CD4-positive, alpha-beta T cell (primary cell): ENCODE measurements at regions not wholly inside any gene's neighbourhood (a gene's known extent, or its start where the extent isn't known, plus 50 kb on each side); places are given as distances from the start of the nearest gene placed in this dataset.

Experiments
- ATAC-seq: fragments of 200-7000 bp; cut with Tn5 transposase; one replicate; pipeline ENCODE4 v1.10.0; 2022; ENCODE audit warnings: mild to moderate bottlenecking; ENCODE audit not compliant: poor library complexity
- CTCF ChIA-PET: fragments of 350-600 bp; sonication (Branson Sonifier 250); formaldehyde crosslinking; loops from one replicate; lab custom pipeline; 2021; ENCODE audit warnings: antibody characterized with exemption, inconsistent platforms; lab: Charles Lee
- POLR2A ChIA-PET: fragments of 350-600 bp; sonication (Branson Sonifier 250); formaldehyde crosslinking; loops from one replicate; lab custom pipeline; 2021; ENCODE audit warnings: antibody characterized with exemption, inconsistent platforms; lab: Charles Lee
- DNase-seq, 14 experiments: peaks; one replicate each; pipeline ENCODE4 v3.0.0-alpha.2; 2013 to 2020; ENCODE audit warnings: mixed read lengths in 2 of 14
- H3K27ac ChIP-seq, 2 donors: one replicate each; pipeline versions ENCODE4 v1.5.1 to v1.7.0; 2013; ENCODE audit warnings: low read length in 2 of 2, low read depth in 1 of 2, mild to moderate bottlenecking in 1 of 2
- H3K27me3 ChIP-seq, 2 experiments: 1 replicate in 1 of 2; 2 replicates in 1 of 2; pipeline versions ENCODE4 v1.6.1 to v1.7.0; 2013; ENCODE audit warnings: low read length in 2 of 2, control low read depth in 1 of 2, mild to moderate bottlenecking in 1 of 2, moderate library complexity in 1 of 2; ENCODE audit not compliant: insufficient read depth in 2 of 2, control insufficient read depth in 1 of 2
- H3K36me3 ChIP-seq: one replicate; pipeline ENCODE4 v1.6.1; 2013; ENCODE audit warnings: low read length, control low read depth; ENCODE audit not compliant: insufficient read depth
- H3K4me1 ChIP-seq: one replicate; pipeline ENCODE4 v1.6.1; 2013; ENCODE audit warnings: low read length, control low read depth; ENCODE audit not compliant: insufficient read depth
- H3K4me3 ChIP-seq: one replicate; pipeline ENCODE4 v1.5.1; 2013; ENCODE audit warnings: mild to moderate bottlenecking, low read length, moderate library complexity
- H3K9me3 ChIP-seq, 2 experiments: 1 replicate in 1 of 2; 2 replicates in 1 of 2; pipeline versions ENCODE4 v1.6.1 to v1.7.0; 2013; ENCODE audit warnings: low read length in 2 of 2, mild to moderate bottlenecking in 2 of 2, control low read depth in 1 of 2, moderate library complexity in 1 of 2; ENCODE audit not compliant: control insufficient read depth in 1 of 2, insufficient read depth in 1 of 2
- H3K27ac Mint-ChIP-seq: one replicate; pipeline ENCODE4 v1.8.0; 2020; ENCODE audit warnings: mixed read lengths
- H3K27me3 Mint-ChIP-seq: one replicate; pipeline ENCODE4 v1.8.0; 2021; ENCODE audit warnings: mixed read lengths
- H3K36me3 Mint-ChIP-seq: one replicate; pipeline ENCODE4 v1.8.0; 2021; ENCODE audit warnings: low read depth, mixed read lengths
- H3K4me1 Mint-ChIP-seq: one replicate; pipeline ENCODE4 v1.8.0; 2021; ENCODE audit warnings: low read depth, mixed read lengths
- H3K4me3 Mint-ChIP-seq: one replicate; pipeline ENCODE4 v1.8.0; 2020; ENCODE audit warnings: mild to moderate bottlenecking, mixed read lengths
- H3K9me3 Mint-ChIP-seq: one replicate; pipeline ENCODE4 v1.8.0; 2020; ENCODE audit warnings: mixed read lengths
- intact Hi-C, 2 experiments: fragments of 100-400 bp; cut with DNase I in 1 of 2; cut with micrococcal nuclease in 1 of 2; formaldehyde crosslinking; loops; one replicate each; pipeline versions ENCODE4 v1.15.1 to v1.9.0; 2023 to 2025; cut with DNase I, micrococcal nuclease
- TF ChIP-seq, protein P1 (sequence below): fragments of 200-600 bp; IDR thresholded peaks from one replicate; pipeline ENCODE4 v1.8.0; 2022; ENCODE audit warnings: antibody characterized with exemption, mild to moderate bottlenecking

DNA sequence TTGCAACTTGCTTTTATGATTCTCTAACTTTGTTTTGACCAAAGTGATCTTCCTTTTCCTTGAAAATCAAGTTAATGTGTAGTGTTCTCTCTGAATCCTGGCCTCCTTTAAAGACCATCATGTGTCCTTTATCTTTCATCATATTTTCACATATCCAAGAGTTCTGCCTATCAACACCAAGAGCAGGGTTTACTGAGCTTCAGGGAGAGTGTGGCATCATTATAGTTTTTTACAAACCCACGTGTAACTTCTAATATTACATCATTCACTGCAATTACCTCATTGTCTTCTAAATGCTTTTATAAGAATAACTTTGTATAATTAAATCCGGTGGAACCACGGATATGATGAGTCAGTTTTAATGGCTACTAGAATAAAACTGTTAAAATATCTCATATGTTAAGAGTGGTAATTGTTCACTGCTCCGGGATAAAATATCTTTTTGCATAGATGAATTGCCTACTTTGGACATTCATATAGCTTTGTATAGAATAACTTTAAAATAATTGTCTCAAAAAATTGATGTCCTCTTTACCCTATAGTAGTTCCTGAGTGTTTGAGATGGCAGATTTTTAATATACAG, 248.8 kb upstream of the GRM7 start:
- Histone ChIP-seq H3K4me1 (no peaks in the 10 kb centered on the region), H3K4me3 (no peak overlapping the region), H3K36me3 (no peaks in the 10 kb centered on the region), H3K27me3 (no peaks in the 10 kb centered on the region), H3K9me3 (peaks cover 0 to 2% of the 10 kb centered on the region in 2 experiments), H3K27ac (no peak overlapping the region)
- DNase-seq: no peak
- intact Hi-C loops: no loop called here
- H3K27ac Mint-ChIP-seq: no peak overlapping the region
- POLR2A ChIA-PET: no interaction called here
- TF ChIP-seq, protein P1, sequence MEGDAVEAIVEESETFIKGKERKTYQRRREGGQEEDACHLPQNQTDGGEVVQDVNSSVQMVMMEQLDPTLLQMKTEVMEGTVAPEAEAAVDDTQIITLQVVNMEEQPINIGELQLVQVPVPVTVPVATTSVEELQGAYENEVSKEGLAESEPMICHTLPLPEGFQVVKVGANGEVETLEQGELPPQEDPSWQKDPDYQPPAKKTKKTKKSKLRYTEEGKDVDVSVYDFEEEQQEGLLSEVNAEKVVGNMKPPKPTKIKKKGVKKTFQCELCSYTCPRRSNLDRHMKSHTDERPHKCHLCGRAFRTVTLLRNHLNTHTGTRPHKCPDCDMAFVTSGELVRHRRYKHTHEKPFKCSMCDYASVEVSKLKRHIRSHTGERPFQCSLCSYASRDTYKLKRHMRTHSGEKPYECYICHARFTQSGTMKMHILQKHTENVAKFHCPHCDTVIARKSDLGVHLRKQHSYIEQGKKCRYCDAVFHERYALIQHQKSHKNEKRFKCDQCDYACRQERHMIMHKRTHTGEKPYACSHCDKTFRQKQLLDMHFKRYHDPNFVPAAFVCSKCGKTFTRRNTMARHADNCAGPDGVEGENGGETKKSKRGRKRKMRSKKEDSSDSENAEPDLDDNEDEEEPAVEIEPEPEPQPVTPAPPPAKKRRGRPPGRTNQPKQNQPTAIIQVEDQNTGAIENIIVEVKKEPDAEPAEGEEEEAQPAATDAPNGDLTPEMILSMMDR: no peak
- peaks cover 5% of the 10 kb centered on the region for H3K9me3 Mint-ChIP-seq
- CTCF ChIA-PET: no interaction called here
- H3K4me1 Mint-ChIP-seq: no peaks in the 10 kb centered on the region
- no peaks in the 10 kb centered on the region for H3K27me3 Mint-ChIP-seq
- H3K36me3 Mint-ChIP-seq: no peaks in the 10 kb centered on the region
- ATAC-seq: no peak
- H3K4me3 Mint-ChIP-seq: no peak overlapping the region

DNA sequence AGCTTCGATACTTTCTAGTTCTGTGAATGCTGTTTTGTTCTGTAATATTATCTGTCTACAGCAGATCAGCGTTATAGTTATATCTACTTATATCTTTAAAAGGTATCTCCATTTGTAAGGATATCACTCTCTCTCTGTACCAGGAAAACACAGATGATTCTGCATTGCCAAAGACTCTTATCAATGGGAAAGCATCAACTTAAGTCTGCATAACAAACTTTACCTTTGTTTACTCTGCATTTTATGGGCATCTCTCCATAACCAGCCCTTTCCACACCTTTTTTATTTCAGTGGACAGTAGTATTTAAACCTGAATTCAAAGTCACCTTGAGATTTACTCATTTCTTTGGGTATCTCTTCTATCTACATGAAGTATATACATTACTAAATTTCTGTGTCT, 238.7 kb upstream of the GRM7 start:
- peaks cover 13% of the 10 kb centered on the region for H3K9me3 Mint-ChIP-seq

DNA sequence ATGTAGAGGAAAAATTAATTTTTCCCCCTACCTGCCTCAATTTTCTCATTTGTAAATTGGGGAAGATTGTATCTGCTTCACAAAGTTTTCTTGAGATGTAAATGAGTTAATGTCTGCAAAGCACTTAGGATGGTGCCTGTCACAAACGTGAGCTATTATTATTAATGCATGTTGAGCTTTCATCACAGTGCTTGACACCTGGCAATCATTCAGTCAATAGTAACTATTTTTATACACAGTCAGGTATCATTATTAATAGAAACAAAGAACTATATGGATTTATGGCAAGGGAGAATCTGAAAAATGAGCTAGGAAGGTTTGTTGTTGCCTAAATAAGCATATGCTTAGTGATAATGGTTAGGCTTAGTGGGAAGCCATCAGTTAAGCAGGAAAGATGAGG, 238.2 kb upstream of the GRM7 start:
- Mint-ChIP-seq H3K27ac (no peak overlapping the region), H3K36me3 (no peaks in the 10 kb centered on the region), H3K4me1 (no peaks in the 10 kb centered on the region), H3K27me3 (no peaks in the 10 kb centered on the region), H3K4me3 (no peak overlapping the region), H3K9me3 (peaks cover 12% of the 10 kb centered on the region)
- ATAC-seq: no peak
- Histone ChIP-seq H3K4me3 (no peak overlapping the region), H3K4me1 (no peaks in the 10 kb centered on the region), H3K36me3 (no peaks in the 10 kb centered on the region), H3K27me3 (no peaks in the 10 kb centered on the region), H3K27ac (no peak overlapping the region), H3K9me3 (no peaks in the 10 kb centered on the region)
- no peak for DNase-seq
- intact Hi-C loops: no loop called here
- ChIA-PET POLR2A (no interaction called here), CTCF (no interaction called here)
- TF ChIP-seq, protein P1: no peak

More for the DNA sequence above, 238.7 kb upstream of the GRM7 start:
- no peaks in the 10 kb centered on the region for H3K9me3 ChIP-seq
- POLR2A ChIA-PET: no interaction called here
- no peak overlapping the region for H3K27ac ChIP-seq
- no peak overlapping the region for H3K27ac Mint-ChIP-seq
- no peaks in the 10 kb centered on the region for H3K27me3 ChIP-seq
- no peaks in the 10 kb centered on the region for H3K36me3 Mint-ChIP-seq
- no peaks in the 10 kb centered on the region for H3K4me1 ChIP-seq
- no peaks in the 10 kb centered on the region for H3K36me3 ChIP-seq
- no peak for ATAC-seq
- intact Hi-C loops: no loop called here
- TF ChIP-seq, protein P1: no peak
- CTCF ChIA-PET: no interaction called here
- no peak for DNase-seq
- H3K4me3 ChIP-seq: no peak overlapping the region
- H3K4me3 Mint-ChIP-seq: no peak overlapping the region
- H3K4me1 Mint-ChIP-seq: no peaks in the 10 kb centered on the region
- H3K27me3 Mint-ChIP-seq: no peaks in the 10 kb centered on the region
